K562 (cell line): ENCODE measurements at regions not wholly inside any gene's neighbourhood (a gene's known extent, or its start where the extent isn't known, plus 50 kb on each side); places are given as distances from the start of the nearest gene placed in this dataset.

Experiments
- ATAC-seq: fragments of 200-7000 bp; cut with Tn5 transposase; 3 replicates; pipeline ENCODE4 v1.9.1; 2020; ENCODE audit warnings: moderate library complexity
- BruUV-seq: library from RNA; stranded (reverse); fragments of 400-500 nt; replicated peaks from 2 replicates; lab custom pipeline; 2021; lab: Mats Ljungman, UMichigan
- CTCF ChIA-PET: fragments of 300-600 bp; formaldehyde crosslinking; extraction: SDS; loops from one replicate; lab custom pipeline; 2021; ENCODE audit warnings: low intra/inter-chr PET ratio; lab: Yijun Ruan, JAX
- POLR2A ChIA-PET: fragments of 300-600, 350-650 bp; sonication (Branson Sonifier 250); formaldehyde crosslinking; extraction: SDS; loops from one replicate; lab custom pipeline; 2021; ENCODE audit warnings: antibody characterized with exemption, inconsistent platforms; lab: Yijun Ruan, JAX
- DNase-seq, 4 experiments: peaks; one replicate each; pipeline versions ENCODE4 v3.0.0 to v3.0.0-alpha.2; 2011 to 2018; ENCODE audit warnings: low spot score in 3 of 4, mixed read lengths in 3 of 4; ENCODE audit errors: extremely low read depth in 1 of 4
- FAIRE-seq: peaks from 2 replicates; lab custom pipeline; 2011; peaks lifted over from hg19 to GRCh38; lab: Jason Lieb, UNC
- H2AFZ ChIP-seq: 2 replicates; pipeline ENCODE4 v1.6.0; 2011; ENCODE audit warnings: low read depth, low read length, control low read depth, inconsistent platforms
- H3K27ac ChIP-seq: fragments of 200-600 bp; 3 replicates; pipeline ENCODE4 v1.8.0; 2011; ENCODE audit warnings: low read depth, mild to moderate bottlenecking, control low read depth, inconsistent platforms, low read length, moderate library complexity, mixed read lengths; ENCODE audit errors: extremely low read depth
- H3K27me3 ChIP-seq, 2 experiments: fragments of 300-600 bp in 1 of 2; 2 replicates in 1 of 2; 3 replicates in 1 of 2; pipeline versions ENCODE4 v1.6.0 to v1.8.0; 2011; ENCODE audit warnings: inconsistent platforms in 2 of 2, low read length in 2 of 2, mild to moderate bottlenecking in 1 of 2, mixed read lengths in 1 of 2, moderate library complexity in 1 of 2; ENCODE audit not compliant: control insufficient read depth in 2 of 2, insufficient read depth in 2 of 2
- H3K36me3 ChIP-seq: fragments of 300-600 bp; 3 replicates; pipeline ENCODE4 v1.8.0; 2011; ENCODE audit warnings: mild to moderate bottlenecking, low read length, inconsistent platforms; ENCODE audit not compliant: control insufficient read depth, insufficient read depth
- H3K4me1 ChIP-seq, 2 experiments: fragments of 200-600 bp in 1 of 2; replicated peaks in 1 of 2; 2 replicates in 1 of 2; 3 replicates in 1 of 2; pipeline versions ENCODE4 v1.5.1 to v1.8.0; 2011; ENCODE audit warnings: inconsistent platforms in 2 of 2, low read length in 2 of 2, mild to moderate bottlenecking in 1 of 2, mixed read lengths in 1 of 2, moderate library complexity in 1 of 2; ENCODE audit not compliant: control insufficient read depth in 2 of 2, insufficient read depth in 2 of 2
- H3K4me2 ChIP-seq: 2 replicates; pipeline ENCODE4 v1.6.1; 2011; ENCODE audit warnings: low read length, control low read depth, inconsistent platforms, mixed read lengths; ENCODE audit not compliant: insufficient read depth
- H3K4me3 ChIP-seq: fragments of 200-600 bp; sonication (generic), shearing (Covaris generic); 2 replicates; pipeline ENCODE4 v1.5.1; 2016; ENCODE audit warnings: control low read depth, inconsistent platforms
- H3K79me2 ChIP-seq: fragments of 200-600 bp; 3 replicates; pipeline ENCODE4 v1.8.0; 2011; ENCODE audit warnings: low read length, inconsistent platforms; ENCODE audit not compliant: control insufficient read depth, insufficient read depth
- H3K9ac ChIP-seq, 2 experiments: 2 replicates each; pipeline versions ENCODE4 v1.6.0 to v1.6.1; 2011; ENCODE audit warnings: low read depth in 2 of 2, low read length in 2 of 2, control low read depth in 1 of 2, inconsistent platforms in 1 of 2, mild to moderate bottlenecking in 1 of 2, mixed read lengths in 1 of 2; ENCODE audit not compliant: insufficient read depth in 1 of 2
- H3K9me1 ChIP-seq: one replicate; pipeline ENCODE4 v1.6.0; 2011; ENCODE audit warnings: inconsistent platforms, mild to moderate bottlenecking, low read length, moderate library complexity; ENCODE audit not compliant: control insufficient read depth, insufficient read depth
- H3K9me3 ChIP-seq: replicated peaks from 2 replicates; pipeline ENCODE4 v1.5.1; 2011; ENCODE audit warnings: low read depth, low read length, inconsistent platforms; ENCODE audit not compliant: control insufficient read depth, insufficient read depth
- H4K20me1 ChIP-seq: replicated peaks from 2 replicates; pipeline ENCODE4 v1.6.1; 2011; ENCODE audit warnings: low read length, inconsistent platforms, mixed read lengths; ENCODE audit not compliant: control insufficient read depth, insufficient read depth
- CLOCK ChIP-seq: fragments of 250-450 bp; sonication (Bioruptor Pico); IDR thresholded peaks from 2 replicates; pipeline ENCODE4 v1.4.0; 2020; ENCODE audit warnings: mild to moderate bottlenecking, moderate library complexity, borderline replicate concordance
- HDAC6 ChIP-seq: IDR thresholded peaks from 2 replicates; pipeline ENCODE4 v1.6.1; 2012; ENCODE audit warnings: low read depth, mild to moderate bottlenecking, control low read depth, inconsistent platforms, low read length, moderate library complexity
- MED1 ChIP-seq: sonication (generic); formaldehyde crosslinking; IDR thresholded peaks from 2 replicates; pipeline ENCODE4 v1.8.1; 2023; ENCODE audit warnings: missing genetic modification reagents, borderline replicate concordance
- RCOR1 ChIP-seq, 2 experiments: IDR thresholded peaks; 2 replicates each; pipeline ENCODE4 v1.6.1; 2012; ENCODE audit warnings: low read depth in 2 of 2, low read length in 2 of 2, borderline replicate concordance in 1 of 2, improper control_type of control experiment in 1 of 2
- TRIM24 ChIP-seq, 2 experiments: fragments of 450-650 bp; IDR thresholded peaks; 2 replicates each; pipeline ENCODE4 v1.6.1; 2016
- ZBTB40 ChIP-seq, 2 experiments: fragments of 450-650 bp in 1 of 2; sonication (generic) in 1 of 2; formaldehyde crosslinking in 1 of 2; IDR thresholded peaks; 2 replicates each; pipeline versions ENCODE4 v1.7.1 to v1.9.0; 2016 to 2022; ENCODE audit warnings: inconsistent platforms in 1 of 2, mild to moderate bottlenecking in 1 of 2, missing genetic modification reagents in 1 of 2
- ZNF511 ChIP-seq: sonication (generic); formaldehyde crosslinking; IDR thresholded peaks from 2 replicates; pipeline ENCODE4 v1.8.0; 2022; ENCODE audit warnings: mild to moderate bottlenecking, missing genetic modification reagents
- WGBS: fragments of 100-300 bp; shearing (Covaris generic); methylation state at CpG from one replicate; pipeline ENCODE4 v1.1.6; 2016; ENCODE audit warnings: low coverage, mixed read lengths; ENCODE audit not compliant: insufficient coverage; ENCODE audit errors: missing lambda C conversion rate; 5-methylcytosine and 5-hydroxymethylcytosine counted together
- in situ Hi-C: fragments of 300-500 bp; cut with MboI; formaldehyde crosslinking; loops from 4 replicates; pipeline ENCODE4 v1.15.0; 2018; ENCODE audit warnings: inconsistent platforms, mixed read lengths
- intact Hi-C: fragments of 100-400 bp; cut with micrococcal nuclease; formaldehyde crosslinking; loops from 2 replicates; pipeline ENCODE4 v1.14.2; 2022

- CTCF ChIA-PET, result no interaction called here
- TF ChIP-seq RCOR1 (IDR thresholded peaks at IDR 0.05; ENCODE audit: borderline replicate concordance in 1 of 2, low read depth in 2 of 2, low read length in 2 of 2) (no peak), MED1 (CRISPR knock-in tag) (no peak), ZNF511 (CRISPR knock-in tag) (no peak), HDAC6 (no peak), ZBTB40 (IDR thresholded peaks at IDR 0.05) (no peak), ZBTB40 (CRISPR knock-in tag; IDR thresholded peaks at IDR 0.05) (no peak), CLOCK (CRISPR knock-in tag) (no peak), TRIM24 (IDR thresholded peaks at IDR 0.05) (no peak)
Observed at GRCh38 chr18:2407961-2408360, 163.3 kb downstream of the METTL4 start.

More at GRCh38 chr18:2407961-2408360, 163.3 kb downstream of the METTL4 start:
- Histone ChIP-seq H3K4me3 (no peak overlapping the region), H3K9ac (no peak overlapping the region), H3K9me3 (no peaks in the 10 kb centered on the region), H3K36me3 (no peaks in the 10 kb centered on the region), H2AFZ (no peak overlapping the region), H3K9me1 (no peaks in the 10 kb centered on the region), H4K20me1 (no peaks in the 10 kb centered on the region), H3K79me2 (no peaks in the 10 kb centered on the region), H3K4me1 (no peaks in the 10 kb centered on the region), H3K27ac (no peak overlapping the region), H3K4me2 (no peak overlapping the region), H3K27me3 (no peaks in the 10 kb centered on the region; a peak in 1 of 5 replicates)
- intact Hi-C loops, result no loop called here
- DNase-seq, result no peak
- no peak for FAIRE-seq
- BruUV-seq, result no TSS peak
- 27% methylated on average over 1 of the region's 1 CpG for WGBS
- no peak for ATAC-seq
- in situ Hi-C loops, result no loop called here
- POLR2A ChIA-PET, result no interaction called here
